ENCODE measurements at regions not wholly inside any gene's neighbourhood (a gene's known extent, or its start where the extent isn't known, plus 50 kb on each side); places are given as distances from the start of the nearest gene placed in this dataset.

GRCh38 chr21:35764586-35764985, 295.7 kb downstream of the SETD4 start:
- in situ Hi-C loops (cut with HindIII; ENCODE audit: extremely low pct_ligation_motif_present, low pct_unique_long_range_greater_than_20kb): no loop called here
- no peaks in the 10 kb centered on the region for H3K4me1 ChIP-seq (ENCODE audit: insufficient read depth, low read length)
- no peak overlapping the region for H3K9ac ChIP-seq (ENCODE audit: insufficient read depth, low read depth, low read length)
- H2AFZ ChIP-seq (ENCODE audit: low read length): no peak overlapping the region
- no peaks in the 10 kb centered on the region for H3K9me3 ChIP-seq (ENCODE audit: low read length)
- ChIA-PET POLR2A (no interaction called here), CTCF (ENCODE audit: low intra/inter-chr PET ratio, low total read pairs) (no interaction called here)
- ATAC-seq (no peak), FAIRE-seq (no peak), DNase-seq (ENCODE audit: low spot score) (no peak)
- no peak for TF ChIP-seq POGZ (CRISPR knock-in tag; IDR thresholded peaks at IDR 0.05)
- TF ChIP-seq TFDP1 (CRISPR knock-in tag; IDR thresholded peaks at IDR 0.05; ENCODE audit: borderline replicate concordance): no peak
- TF ChIP-seq NFYC (CRISPR knock-in tag; IDR thresholded peaks at IDR 0.05): no peak
- no peak for TF ChIP-seq SRSF4 (IDR thresholded peaks at IDR 0.05; ENCODE audit: low read depth, low read length, poor library complexity, severe bottlenecking)
- no peak for TF ChIP-seq KLF12 (CRISPR knock-in tag; IDR thresholded peaks at IDR 0.05; ENCODE audit: borderline replicate concordance)
- no peak for TF ChIP-seq ARID2 (CRISPR knock-in tag; IDR thresholded peaks at IDR 0.05; ENCODE audit: borderline replicate concordance)
- no peak for TF ChIP-seq HOXD1 (CRISPR knock-in tag; IDR thresholded peaks at IDR 0.05)
- TF ChIP-seq PAX8 (CRISPR knock-in tag; IDR thresholded peaks at IDR 0.05; ENCODE audit: borderline replicate concordance): no peak
- no peaks in the 10 kb centered on the region for H4K20me1 ChIP-seq (ENCODE audit: insufficient read depth, low read length)
- H3K27ac ChIP-seq (ENCODE audit: extremely low read length, insufficient read depth, low read length): no peak overlapping the region
- intact Hi-C loops (cut with micrococcal nuclease; ENCODE audit: unreplicated experiment): no loop called here
- H3K27me3 ChIP-seq (ENCODE audit: control insufficient read depth in 1 of 2, insufficient read depth in 2 of 2, low read length in 2 of 2): no peaks in the 10 kb centered on the region
- no peaks in the 10 kb centered on the region for H3K36me3 ChIP-seq (replicated peaks in 1 of 2; ENCODE audit: control insufficient read depth in 1 of 2, insufficient read depth in 2 of 2, low read length in 2 of 2)
- BruUV-seq (replicated peaks): no TSS peak
- no peak overlapping the region for H3K4me2 ChIP-seq (ENCODE audit: low read depth, low read length)
- H3K79me2 ChIP-seq (ENCODE audit: insufficient read depth, low read length): no peaks in the 10 kb centered on the region
- H3K4me3 ChIP-seq (replicated peaks in 1 of 3; ENCODE audit: insufficient read depth in 1 of 3, low read depth in 2 of 3, low read length in 3 of 3): no peak overlapping the region

GRCh38 chr21:35764077-35764476, 296.2 kb downstream of the SETD4 start:
- ATAC-seq (no peak), DNase-seq (ENCODE audit: low spot score) (no peak)
- POLR2A ChIA-PET: no interaction called here
- TF ChIP-seq ZSCAN29 (CRISPR knock-in tag; conservative IDR thresholded peaks at IDR 0.05) (no peak), ZNF556 (CRISPR knock-in tag; IDR thresholded peaks at IDR 0.05; ENCODE audit: borderline replicate concordance) (no peak), KLF6 (CRISPR knock-in tag; IDR thresholded peaks at IDR 0.05) (no peak), ZNF710 (CRISPR knock-in tag; IDR thresholded peaks at IDR 0.05; ENCODE audit: borderline replicate concordance) (no peak), TBP (CRISPR knock-in tag; IDR thresholded peaks at IDR 0.05) (no peak), PRPF4 (IDR thresholded peaks at IDR 0.05; ENCODE audit: low read depth, low read length, poor library complexity, severe bottlenecking) (no peak)
- TF ChIP-seq, protein P1, sequence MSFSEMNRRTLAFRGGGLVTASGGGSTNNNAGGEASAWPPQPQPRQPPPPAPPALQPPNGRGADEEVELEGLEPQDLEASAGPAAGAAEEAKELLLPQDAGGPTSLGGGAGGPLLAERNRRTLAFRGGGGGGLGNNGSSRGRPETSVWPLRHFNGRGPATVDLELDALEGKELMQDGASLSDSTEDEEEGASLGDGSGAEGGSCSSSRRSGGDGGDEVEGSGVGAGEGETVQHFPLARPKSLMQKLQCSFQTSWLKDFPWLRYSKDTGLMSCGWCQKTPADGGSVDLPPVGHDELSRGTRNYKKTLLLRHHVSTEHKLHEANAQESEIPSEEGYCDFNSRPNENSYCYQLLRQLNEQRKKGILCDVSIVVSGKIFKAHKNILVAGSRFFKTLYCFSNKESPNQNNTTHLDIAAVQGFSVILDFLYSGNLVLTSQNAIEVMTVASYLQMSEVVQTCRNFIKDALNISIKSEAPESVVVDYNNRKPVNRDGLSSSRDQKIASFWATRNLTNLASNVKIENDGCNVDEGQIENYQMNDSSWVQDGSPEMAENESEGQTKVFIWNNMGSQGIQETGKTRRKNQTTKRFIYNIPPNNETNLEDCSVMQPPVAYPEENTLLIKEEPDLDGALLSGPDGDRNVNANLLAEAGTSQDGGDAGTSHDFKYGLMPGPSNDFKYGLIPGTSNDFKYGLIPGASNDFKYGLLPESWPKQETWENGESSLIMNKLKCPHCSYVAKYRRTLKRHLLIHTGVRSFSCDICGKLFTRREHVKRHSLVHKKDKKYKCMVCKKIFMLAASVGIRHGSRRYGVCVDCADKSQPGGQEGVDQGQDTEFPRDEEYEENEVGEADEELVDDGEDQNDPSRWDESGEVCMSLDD (CRISPR knock-in tag; IDR thresholded peaks at IDR 0.05; ENCODE audit: borderline replicate concordance): no peak

More at GRCh38 chr21:35764077-35764476, 296.2 kb downstream of the SETD4 start:
- no TSS peak for BruUV-seq (replicated peaks)
- intact Hi-C loops (cut with micrococcal nuclease; ENCODE audit: unreplicated experiment) (no loop called here), in situ Hi-C loops (cut with HindIII; ENCODE audit: extremely low pct_ligation_motif_present, low pct_unique_long_range_greater_than_20kb) (no loop called here)
- WGBS (ENCODE audit: low lambda C conversion rate): 50% methylated on average over 3 of the region's 3 CpGs
- CTCF ChIA-PET (ENCODE audit: low intra/inter-chr PET ratio, low total read pairs): no interaction called here
- no peaks in the 10 kb centered on the region for H3K4me1 ChIP-seq (ENCODE audit: insufficient read depth, low read length)
- H3K9me3 ChIP-seq (ENCODE audit: low read length): no peaks in the 10 kb centered on the region
- H3K9ac ChIP-seq (ENCODE audit: insufficient read depth, low read depth, low read length): no peak overlapping the region
- H3K36me3 ChIP-seq (replicated peaks in 1 of 2; ENCODE audit: control insufficient read depth in 1 of 2, insufficient read depth in 2 of 2, low read length in 2 of 2): no peaks in the 10 kb centered on the region
- H3K4me2 ChIP-seq (ENCODE audit: low read depth, low read length): no peak overlapping the region
- H3K27ac ChIP-seq (ENCODE audit: extremely low read length, insufficient read depth, low read length): no peak overlapping the region
- H3K27me3 ChIP-seq (ENCODE audit: control insufficient read depth in 1 of 2, insufficient read depth in 2 of 2, low read length in 2 of 2): no peaks in the 10 kb centered on the region
- H4K20me1 ChIP-seq (ENCODE audit: insufficient read depth, low read length): no peaks in the 10 kb centered on the region
- FAIRE-seq: no peak
- H2AFZ ChIP-seq (ENCODE audit: low read length): no peak overlapping the region
- no peaks in the 10 kb centered on the region for H3K79me2 ChIP-seq (ENCODE audit: insufficient read depth, low read length)
- H3K4me3 ChIP-seq (replicated peaks in 1 of 3; ENCODE audit: insufficient read depth in 1 of 3, low read depth in 2 of 3, low read length in 3 of 3): no peak overlapping the region

Data from HepG2 (cell line).